ENCODE measurements at regions not wholly inside any gene's neighbourhood (a gene's known extent, or its start where the extent isn't known, plus 50 kb on each side); places are given as distances from the start of the nearest gene placed in this dataset.
"Not testable (repeated sequence)": the region's sequence is repeated elsewhere in the genome, so short reads cannot be mapped to it uniquely, and the experiment has no call there.

DNA sequence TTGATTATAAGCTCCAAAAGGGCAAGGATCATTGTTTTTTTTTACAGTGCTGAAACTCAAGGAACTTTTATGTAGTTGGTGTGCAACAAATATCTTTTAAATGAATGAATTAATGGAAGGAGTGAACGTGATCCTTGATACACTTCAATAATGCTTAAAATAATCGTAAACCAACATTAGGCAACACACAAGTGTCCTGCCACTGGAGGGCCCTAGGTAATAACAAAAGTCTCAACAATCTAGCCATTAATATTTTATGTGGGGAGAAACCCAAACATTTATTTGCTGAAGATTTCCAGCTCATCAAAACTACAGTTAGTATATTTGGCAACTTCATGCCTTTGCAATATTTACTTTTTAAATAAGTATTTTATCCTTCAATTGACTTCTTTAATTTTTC, 309.0 kb upstream of the FBXL7 start:
- no peak for FAIRE-seq

DNA sequence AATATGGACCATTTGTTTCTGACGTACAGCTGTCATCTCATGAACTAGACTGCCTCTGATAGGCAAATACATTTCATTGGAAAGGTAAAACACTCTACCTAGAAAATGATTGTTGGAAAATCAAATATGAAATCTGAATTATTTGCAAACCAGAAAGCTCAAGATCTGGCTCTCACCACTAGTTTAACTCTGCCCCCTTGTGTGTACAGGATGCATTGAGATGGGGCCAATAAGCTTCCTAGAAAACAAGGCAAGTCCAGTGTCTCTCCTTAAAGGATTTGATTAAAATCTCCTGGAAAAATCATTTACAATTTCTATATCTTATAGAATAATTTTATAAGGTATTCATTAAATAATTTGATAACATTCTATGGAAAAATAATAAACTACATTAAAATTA, 311.9 kb upstream of the ANKH start:
- no peak for FAIRE-seq

DNA sequence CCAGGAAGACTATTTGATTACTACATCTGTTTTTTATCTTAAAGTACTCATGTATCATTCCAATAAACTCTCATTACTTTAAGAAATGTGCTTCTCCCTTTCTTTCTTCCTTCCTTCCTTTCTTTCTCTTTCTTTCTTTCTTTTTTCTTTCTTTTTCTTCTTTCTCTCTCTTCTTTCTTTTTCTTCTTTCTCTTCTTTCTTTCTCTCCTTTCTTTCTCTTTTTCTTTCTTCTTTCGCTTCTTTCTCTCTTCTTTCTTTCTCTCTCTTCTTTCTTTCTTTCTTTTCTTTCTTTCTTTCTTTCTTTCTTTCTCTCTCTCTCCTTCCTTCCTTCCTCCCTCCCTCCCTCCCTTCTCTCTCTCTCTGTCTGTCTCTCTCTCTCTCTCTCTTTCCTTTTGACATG, 298.6 kb upstream of the ANKH start:
- FAIRE-seq: no peak

DNA sequence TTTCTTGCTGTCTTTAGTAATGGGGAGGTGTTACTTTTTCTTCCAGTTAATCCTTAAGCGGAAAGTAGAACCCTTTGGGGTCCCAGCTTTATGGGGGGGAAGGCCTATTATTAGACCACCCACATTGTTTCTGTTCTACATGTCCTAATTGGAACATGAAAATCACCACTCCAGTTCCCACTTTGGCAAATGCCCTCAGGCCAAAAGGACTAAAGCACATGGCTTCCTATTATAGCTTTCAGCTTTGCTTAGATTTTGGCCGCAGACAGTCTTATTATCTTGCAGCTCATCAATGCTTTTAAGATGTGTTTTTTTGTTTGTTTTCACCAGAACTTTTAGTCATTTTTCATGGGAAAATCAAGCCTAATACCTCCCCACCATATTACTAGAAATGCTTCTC, 296.8 kb upstream of the ANKH start:
- no peak for FAIRE-seq

DNA sequence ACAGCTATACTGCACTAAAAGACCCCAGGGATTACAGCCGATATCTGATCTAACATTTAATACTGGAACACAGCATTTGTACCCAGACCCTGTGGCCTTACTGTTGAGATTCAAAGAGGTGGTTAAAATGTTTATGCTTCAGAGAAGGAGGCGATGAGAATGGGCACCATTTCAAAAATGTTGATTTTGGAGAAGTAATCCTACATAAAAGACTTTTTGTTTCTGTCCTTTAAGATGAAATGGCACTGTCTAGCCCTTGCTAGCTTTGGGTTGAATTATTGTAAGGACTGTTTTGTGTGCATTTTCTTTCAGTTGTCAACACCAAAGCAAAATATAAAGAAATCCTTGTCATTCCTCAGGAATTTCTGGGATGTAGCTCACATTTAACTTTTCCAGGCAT, 288.5 kb upstream of the ANKH start:
- FAIRE-seq: no peak

DNA sequence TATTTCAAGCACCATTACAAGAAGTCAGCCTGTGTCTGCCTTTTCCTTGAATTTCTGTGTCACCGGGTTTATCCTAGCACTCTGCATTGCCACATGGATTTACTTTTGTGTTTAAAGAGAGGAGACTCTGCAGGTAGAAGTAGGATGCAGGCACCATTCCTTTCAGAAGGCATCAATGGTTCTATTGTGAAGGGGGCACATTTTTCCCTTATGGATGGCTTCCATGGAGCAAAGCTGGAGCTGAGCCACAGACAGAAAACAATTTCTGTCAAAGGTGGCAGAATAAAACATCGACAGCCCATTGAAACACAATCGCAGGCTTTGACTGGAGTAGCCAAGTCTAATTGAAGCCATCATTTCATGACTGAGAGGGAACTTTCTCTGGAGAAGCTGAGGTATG, 288.0 kb upstream of the ANKH start:
- no peak for FAIRE-seq

DNA sequence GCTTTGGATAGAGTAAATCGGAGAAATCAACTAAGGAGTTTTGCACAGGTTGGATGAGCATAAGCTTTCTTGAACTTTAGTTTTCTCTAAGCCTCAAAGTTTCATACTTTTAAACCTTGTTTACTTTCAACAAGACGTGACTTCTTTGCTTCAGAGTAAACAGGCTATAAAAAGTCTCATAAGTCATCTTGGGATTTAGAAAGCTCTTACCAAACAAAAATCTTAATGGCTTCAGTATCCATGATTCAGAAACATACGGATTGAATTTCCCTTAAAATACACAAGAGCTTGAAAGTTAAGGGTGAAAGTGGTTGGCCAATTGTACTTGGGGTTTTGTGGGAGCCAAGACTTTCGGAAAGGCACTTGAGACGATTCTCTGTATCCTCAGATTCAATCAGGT, 270.9 kb upstream of the ANKH start:
- FAIRE-seq: no peak

DNA sequence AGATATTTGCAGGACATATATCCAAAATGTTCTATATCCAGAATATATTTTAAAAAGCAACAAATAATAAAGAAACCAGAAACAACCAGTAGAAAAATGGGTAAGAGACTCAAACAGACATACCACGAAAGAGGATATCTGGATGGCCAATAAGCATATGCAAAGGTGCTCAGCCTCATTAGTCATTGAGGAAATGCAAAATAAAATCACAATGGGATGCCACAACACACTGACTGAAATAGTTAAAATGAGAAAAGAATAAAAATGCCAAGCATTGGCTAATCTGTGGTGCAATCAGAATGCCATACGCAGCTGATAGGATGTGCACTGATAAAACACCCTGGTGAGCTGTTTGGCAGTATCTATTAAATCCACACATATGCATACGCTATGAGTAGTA, 265.8 kb upstream of the ANKH start:
- no peak for FAIRE-seq

DNA sequence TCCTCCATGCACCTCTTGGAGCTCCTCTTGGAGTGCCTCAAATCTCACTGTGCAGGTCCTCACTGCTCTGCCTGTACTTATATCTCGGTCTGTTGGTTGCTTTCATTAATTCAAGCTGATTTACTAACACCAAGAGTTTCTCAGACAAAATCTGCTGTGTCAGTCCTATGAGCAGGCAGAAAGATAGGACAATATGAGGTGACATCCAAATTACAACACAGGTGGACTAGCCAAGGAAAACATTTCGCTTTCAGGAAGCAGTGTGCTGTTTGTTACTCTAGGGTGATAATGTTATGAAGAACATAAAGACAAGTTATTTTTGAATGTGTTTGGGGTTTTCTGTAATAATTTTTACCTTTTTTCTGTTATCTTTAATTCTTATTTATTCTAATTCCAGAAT, 264.1 kb upstream of the ANKH start:
- no peak for FAIRE-seq

DNA sequence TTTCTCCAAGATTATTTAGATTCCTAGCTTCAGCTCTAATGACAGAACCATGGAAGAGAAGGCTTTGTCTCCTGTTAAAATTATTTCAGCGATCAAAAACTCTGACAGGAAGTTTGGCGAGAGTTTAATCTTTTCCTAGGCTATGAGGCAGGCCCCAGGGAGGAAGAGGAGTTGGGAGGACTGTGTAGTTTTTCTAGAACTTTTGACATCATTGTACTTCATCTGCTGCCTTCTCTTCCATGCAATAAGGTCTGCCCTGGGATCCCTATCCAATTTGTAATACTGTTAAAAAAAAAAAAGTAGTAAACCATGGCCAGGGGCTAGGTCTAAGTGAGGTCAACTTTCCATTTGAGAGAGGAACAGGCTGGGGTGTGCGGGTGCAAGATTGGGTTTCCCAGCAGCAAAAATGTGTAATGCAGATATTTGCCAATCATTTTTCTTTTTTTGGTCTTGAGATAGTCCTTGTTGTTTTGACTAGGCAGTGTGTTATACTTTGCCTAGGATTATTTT, 261.9 kb upstream of the ANKH start:
- no peak for FAIRE-seq

DNA sequence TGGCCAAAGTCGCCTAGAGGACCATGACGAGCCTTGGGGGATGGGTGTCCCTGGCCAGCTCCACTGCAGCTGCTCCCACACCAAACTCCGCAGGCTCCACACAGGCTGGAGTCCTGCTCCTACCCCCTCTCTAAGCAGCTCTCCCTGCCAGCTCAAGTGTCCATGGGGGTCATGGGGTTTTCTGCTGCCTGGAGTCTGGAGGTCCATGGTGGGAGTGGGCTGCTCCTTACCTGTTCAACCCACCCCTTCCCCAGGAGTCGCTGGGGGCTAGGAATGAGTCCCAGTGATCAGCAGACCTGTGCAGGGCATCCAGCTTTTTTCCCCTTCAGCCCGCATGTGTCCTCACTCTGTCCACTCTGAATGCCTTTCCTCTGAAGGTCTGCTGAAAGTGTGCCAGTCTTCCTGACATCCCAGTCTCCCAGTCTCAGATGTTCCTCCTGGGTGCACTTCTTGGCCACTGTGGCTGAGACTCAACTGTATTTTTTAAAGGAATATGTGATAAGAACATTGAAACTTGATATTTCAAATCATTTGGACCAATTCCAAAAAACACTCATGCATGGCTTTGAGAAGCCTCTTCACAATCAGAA, 261.3 kb upstream of the ANKH start:
- no peak for FAIRE-seq

DNA sequence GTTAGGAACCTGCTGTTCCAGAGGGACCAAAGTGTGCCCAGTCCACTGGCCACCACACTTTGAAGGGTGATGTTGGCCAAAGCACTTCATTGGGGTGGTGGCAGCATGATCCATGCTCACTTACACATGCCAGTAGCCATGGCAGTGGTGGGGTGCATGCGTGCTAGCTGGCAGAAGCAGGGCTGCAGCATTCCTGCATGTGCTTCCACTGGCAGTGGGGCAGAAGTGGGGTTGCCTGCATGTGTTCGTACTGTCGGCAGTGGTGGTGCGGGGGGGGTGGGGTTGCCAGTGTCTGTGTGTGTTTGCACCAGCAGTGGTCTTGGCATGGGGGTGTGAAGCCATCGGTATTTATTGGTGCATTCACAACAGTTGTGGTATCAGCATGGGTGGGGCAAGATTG, 260.3 kb upstream of the ANKH start:
- FAIRE-seq: no peak

DNA sequence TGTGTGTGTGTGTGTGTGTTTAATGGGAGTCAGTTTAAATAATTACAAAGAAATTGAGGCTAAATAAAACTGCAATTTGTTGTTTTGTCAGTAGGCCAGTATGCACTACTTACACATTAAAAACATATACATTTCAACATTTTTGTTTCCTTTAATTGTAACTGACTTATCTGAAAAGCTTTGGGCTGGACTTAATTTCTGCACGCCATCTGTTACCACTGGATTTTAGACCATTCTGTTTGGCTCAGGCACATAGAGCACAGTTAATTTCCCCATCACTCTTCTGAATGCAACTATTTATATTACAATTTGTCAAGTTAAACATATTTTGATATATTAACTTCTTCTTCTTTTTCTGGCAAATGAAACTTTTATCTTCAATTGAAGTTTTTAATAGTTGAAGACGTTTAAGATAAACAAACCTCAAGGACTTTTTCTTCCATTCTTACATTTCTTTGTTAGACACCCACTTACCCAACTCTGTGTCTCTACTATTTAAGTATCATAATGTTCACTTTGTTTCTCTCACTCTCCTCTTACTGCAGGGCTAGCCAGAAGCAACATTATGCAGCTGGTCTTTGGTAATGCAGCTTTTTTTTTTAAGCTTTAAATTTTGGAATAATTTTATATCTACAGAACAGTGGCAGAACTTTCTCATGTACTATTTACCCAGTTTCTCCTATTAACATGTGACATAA, 253.4 kb upstream of the ANKH start:
- no peak for FAIRE-seq

DNA sequence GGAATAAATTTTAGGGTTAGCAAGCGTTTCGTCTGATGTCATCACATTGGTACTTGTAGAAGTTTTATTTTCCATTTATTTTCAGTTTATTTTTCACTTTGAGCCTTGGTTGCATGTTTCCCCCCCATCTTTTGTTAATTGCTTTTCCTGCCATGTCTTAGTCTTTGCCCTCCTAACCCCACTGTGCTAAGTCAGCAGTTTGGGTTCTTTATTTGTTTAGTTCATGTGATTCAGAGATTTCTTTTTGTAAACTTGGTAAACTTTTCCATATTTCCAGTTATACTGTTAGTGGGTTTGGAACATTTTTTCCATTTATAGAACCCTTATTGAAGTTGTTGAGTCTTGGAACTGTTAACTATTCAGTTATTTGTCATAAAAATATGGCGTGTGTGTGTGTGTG, 252.9 kb upstream of the ANKH start:
- FAIRE-seq: no peak

DNA sequence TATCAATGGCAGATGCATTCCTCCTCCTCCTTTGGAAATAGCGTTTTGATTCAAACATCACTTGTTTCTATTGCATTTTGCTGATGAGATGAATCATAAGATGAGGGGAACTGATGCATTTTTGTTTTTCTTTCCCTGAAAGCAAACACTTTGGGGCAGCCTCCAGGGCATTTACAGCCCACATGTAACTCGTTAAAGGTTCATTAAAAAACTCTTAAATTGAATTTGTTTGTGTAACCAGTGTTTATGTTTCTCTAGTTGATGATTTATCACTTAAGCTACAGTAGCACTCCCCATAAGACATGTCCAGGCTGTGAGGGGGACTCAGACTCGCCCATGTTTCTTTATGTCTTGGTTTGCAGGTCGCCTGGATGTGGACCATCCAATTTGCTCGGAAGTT, 246.1 kb upstream of the ANKH start:
- no peak for FAIRE-seq

DNA sequence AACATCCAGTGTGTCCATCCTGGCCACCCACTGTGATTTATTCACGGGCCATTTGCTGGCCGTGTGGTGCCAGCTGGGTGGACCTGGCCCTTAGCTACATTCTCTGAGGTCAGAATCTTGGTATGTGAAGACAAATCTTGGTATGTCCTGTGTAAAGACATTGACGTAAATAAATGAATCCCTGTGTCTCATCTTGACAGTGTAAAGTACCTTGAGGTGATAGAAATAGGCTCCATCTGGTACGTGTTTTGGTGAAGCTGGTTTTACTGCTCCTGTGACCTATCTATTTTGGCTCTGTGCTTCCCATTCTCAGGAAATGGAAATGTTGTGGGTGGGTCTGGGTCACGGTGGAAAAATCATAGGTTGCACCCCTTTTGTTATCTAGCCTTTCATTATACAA, 245.4 kb upstream of the ANKH start:
- FAIRE-seq: no peak

DNA sequence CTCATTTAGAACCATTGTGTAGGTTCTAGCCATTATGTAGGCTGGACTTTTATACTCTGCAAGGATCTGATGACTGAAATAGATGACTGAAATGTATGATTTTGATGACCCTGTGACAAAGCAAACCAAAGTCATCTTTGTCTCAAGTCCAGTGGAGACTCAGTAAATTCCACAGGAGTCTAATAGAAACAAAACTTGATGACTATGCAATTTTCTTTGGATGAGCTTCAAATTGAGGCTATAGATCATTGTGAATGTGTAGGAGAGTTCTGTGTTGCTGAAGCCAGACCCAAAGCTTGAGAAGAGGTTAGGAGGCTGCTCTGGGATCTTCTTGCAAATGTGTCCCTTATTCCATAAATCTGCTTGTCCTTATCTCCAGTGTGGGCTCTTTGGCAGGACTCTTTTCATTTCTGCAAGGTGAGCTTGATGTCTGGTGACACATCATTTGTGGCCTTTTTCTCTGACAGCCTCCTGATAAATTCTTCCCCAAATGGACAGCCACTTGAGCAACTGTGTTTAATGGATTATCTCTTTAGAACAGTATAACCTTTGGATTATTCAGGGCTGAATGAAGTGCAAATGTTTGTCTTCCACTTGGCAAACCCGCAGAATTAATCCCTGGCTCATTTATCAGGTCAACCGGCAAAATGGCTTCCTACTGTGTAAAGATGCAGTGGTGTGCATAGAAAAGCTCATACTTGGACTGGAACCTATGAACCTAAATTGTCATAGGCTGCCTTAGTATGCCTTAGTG, 235.1 kb upstream of the ANKH start:
- FAIRE-seq: no peak

DNA sequence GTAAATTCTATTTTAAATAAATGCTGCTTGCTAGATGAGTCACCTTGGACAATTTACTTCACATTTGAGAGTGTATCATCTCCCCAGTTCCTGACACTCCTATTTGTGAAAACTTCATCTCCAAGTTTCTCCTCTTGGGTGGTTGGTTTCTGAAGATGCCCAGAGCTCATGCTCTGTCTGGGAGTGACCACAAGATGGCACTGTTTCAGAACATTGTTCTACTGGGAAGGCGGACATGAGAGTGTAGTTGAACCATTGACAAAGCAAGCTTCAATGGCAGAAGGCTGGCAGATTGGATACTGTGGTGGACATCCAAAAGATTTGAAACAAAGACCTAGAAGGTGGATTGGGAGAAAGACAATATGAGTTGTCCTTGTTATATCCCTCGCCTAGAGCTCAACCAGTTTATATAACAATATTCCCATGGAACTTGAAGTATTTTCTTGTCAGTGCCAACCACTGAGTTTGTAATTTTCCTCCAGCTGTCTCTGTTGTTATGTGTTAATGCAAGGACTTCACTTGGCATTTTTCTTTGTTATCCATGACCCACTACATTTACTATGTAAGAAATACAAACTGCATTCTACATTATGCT, 234.3 kb upstream of the ANKH start:
- peak; percentile 19 for FAIRE-seq

DNA sequence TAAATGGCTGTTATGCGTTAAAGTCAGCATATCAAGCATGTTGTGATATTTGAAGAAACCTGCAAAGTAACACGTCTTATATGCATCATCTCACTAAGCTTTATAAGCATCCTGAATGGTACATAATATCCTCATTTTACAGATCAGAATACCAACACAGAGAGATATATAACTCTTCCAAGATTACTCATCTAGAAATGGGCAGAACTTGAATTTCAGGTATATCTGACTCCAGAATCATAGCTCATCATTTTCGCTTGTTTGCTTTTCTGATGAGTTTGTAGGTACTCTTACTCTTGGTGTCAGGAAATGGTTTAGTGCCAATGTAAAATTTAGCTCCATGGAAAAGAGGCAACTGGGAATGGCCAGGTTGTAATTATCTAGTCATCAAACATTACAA, 232.3 kb upstream of the ANKH start:
- no peak for FAIRE-seq

DNA sequence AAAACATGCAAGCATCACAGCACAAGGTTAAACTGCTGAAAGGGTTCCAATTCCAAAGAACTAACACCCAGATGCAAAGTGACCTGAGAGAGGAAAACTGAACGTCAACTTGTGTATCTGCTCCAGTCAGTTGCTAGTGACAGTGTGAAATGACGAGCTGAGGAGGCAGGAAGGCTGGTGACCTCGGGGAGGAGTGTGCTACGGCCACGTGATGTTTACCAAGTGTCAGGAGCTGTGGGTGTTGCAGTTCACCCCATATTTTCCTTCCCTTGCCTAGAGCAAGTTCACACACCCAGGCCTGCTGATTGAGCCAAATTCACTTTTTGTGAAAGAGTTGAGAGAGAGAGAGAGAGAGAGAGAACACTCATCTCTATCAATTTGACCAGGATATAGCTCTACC, 231.6 kb upstream of the ANKH start:
- FAIRE-seq: no peak

DNA sequence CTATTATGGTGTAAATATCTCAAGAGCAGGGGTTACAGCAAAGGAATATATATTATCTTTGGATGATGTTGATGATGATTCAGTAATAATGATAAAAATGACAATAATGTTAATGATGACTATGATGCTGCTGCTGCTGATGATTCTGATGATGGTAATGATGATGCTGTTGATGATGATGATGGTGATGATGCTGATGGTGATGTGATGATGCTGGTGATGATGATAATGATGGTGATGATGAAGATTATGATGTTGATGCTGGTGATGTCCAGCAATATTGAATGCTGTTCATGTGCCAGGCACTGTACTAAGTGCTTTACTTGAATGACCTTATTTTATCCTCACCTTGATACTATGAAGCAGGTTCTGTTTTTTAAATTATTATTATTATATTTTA, 226.0 kb upstream of the ANKH start:
- no peak for FAIRE-seq

DNA sequence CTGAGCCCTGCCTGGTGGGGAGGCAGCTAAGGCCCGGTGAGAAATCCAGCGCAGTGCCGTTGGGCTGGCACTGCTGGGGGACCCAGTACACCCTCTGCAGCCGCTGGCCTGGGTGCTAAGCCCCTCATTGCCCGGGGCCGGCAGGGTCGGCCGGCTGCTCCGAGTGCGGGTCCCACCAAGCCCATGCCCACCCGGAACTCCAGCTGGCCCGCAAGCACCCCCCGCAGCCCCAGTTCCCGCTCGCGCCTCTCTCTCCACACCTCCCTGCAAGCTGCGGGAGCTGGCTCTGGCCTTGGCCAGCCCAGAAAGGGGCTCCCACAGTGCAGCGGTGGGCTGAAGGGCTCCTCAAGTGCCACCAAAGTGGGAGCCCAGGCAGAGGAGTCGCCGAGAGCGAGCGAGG, 225.1 kb upstream of the ANKH start:
- FAIRE-seq: not testable (repeated sequence)

DNA sequence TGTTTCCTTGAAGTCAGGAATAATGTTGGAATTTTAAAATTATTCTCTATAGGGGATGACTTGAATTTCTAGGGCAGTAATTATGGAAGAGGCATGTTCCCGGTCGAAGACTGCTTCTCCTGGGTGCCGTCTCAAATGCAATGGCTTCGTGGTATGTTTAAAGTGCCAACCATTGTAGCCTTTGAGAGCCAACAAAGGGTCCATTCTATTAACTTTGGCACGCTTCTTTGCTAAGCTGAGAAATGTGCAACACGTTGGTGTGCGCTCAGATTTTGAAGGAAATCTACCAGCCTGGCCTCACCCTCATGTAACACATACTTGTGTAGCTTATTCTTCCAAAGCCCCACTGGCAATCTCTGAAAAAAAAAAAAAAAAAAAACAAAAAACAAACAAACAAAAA, 221.2 kb upstream of the ANKH start:
- no peak for FAIRE-seq

DNA sequence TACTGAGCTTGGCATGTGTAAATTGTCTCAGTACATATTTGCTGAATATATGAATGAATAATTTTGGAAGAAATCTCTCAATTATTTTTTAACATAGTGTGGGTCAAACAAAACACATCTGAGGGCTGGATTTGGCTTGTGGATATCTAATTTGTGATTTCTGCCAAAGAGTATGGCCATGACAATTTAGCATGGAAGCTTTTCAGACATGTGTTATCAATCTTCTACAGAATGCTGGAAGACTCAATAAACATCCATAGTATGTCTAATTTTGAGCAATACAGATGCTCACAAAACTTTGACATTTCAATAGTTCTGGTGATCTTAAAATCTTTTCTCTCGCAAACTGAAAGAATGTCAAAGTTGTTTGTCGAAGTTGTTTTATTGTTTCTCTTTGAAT, 214.1 kb upstream of the ANKH start:
- no peak for FAIRE-seq
